Type B pancreatic cell (in vitro differentiated cells): ENCODE measurements at regions not wholly inside any gene's neighbourhood (a gene's known extent, or its start where the extent isn't known, plus 50 kb on each side); places are given as distances from the start of the nearest gene placed in this dataset.

Experiments used
- DNase-seq: peaks from one replicate; pipeline ENCODE4 v3.0.0; 2021; ENCODE audit warnings: mixed read lengths; ENCODE audit not compliant: unreplicated experiment; ENCODE audit errors: extremely low spot score
- H3K27ac Mint-ChIP-seq: 2 replicates; pipeline ENCODE4 v1.8.0; 2021; ENCODE audit warnings: mild to moderate bottlenecking, mixed read lengths
- H3K27me3 Mint-ChIP-seq: 2 replicates; pipeline ENCODE4 v1.8.0; 2021; ENCODE audit warnings: mixed read lengths
- H3K36me3 Mint-ChIP-seq: 2 replicates; pipeline ENCODE4 v1.8.0; 2021; ENCODE audit warnings: mixed read lengths
- H3K4me1 Mint-ChIP-seq: one replicate; pipeline ENCODE4 v1.8.0; 2021; ENCODE audit warnings: mixed read lengths; ENCODE audit not compliant: unreplicated experiment
- H3K4me3 Mint-ChIP-seq: 2 replicates; pipeline ENCODE4 v1.8.0; 2021; ENCODE audit warnings: mild to moderate bottlenecking, mixed read lengths
- H3K9me3 Mint-ChIP-seq: 2 replicates; pipeline ENCODE4 v1.8.0; 2021; ENCODE audit warnings: mixed read lengths
- CTCF ChIP-seq: fragments of 200-600 bp; sonication (generic); conservative IDR thresholded peaks from 2 replicates; pipeline ENCODE4 v1.5.0; 2021; ENCODE audit warnings: antibody characterized with exemption, mild to moderate bottlenecking

GRCh38 chr6:100999034-100999597 lies 118.0 kb upstream of the ASCC3 start:
- Mint-ChIP-seq H3K9me3 (peaks cover 4% of the 10 kb centered on the region), H3K36me3 (no peaks in the 10 kb centered on the region), H3K4me1 (no peaks in the 10 kb centered on the region), H3K4me3 (no peak overlapping the region), H3K27ac (no peak overlapping the region), H3K27me3 (peaks cover 3% of the 10 kb centered on the region)
- no peak for DNase-seq
- TF ChIP-seq CTCF: no peak

- Mint-ChIP-seq H3K4me3 (no peak overlapping the region), H3K27me3 (peaks cover 3% of the 10 kb centered on the region), H3K27ac (no peak overlapping the region), H3K4me1 (no peaks in the 10 kb centered on the region), H3K9me3 (peaks cover 8% of the 10 kb centered on the region), H3K36me3 (no peaks in the 10 kb centered on the region)
- TF ChIP-seq CTCF: no peak
- DNase-seq: no peak
Measured at GRCh38 chr6:101000341-101000740, 119.2 kb upstream of the ASCC3 start.

GRCh38 chr6:101001012-101001411 lies 119.9 kb upstream of the ASCC3 start:
- no peak overlapping the region for H3K27ac Mint-ChIP-seq
- peaks cover 8% of the 10 kb centered on the region for H3K9me3 Mint-ChIP-seq
- no peak overlapping the region for H3K4me3 Mint-ChIP-seq
- no peak for TF ChIP-seq CTCF
- H3K36me3 Mint-ChIP-seq: no peaks in the 10 kb centered on the region
- DNase-seq: no peak
- no peaks in the 10 kb centered on the region for H3K4me1 Mint-ChIP-seq
- H3K27me3 Mint-ChIP-seq: peaks cover 3% of the 10 kb centered on the region

- DNase-seq: no peak
- Mint-ChIP-seq H3K4me3 (no peak overlapping the region), H3K36me3 (no peaks in the 10 kb centered on the region), H3K4me1 (no peaks in the 10 kb centered on the region), H3K9me3 (peaks cover 8% of the 10 kb centered on the region), H3K27me3 (peaks cover 3% of the 10 kb centered on the region), H3K27ac (no peak overlapping the region)
- TF ChIP-seq CTCF: no peak
Measured at GRCh38 chr6:101001607-101002006, 120.5 kb upstream of the ASCC3 start.

- H3K9me3 Mint-ChIP-seq: peaks cover 8% of the 10 kb centered on the region
- H3K4me3 Mint-ChIP-seq: no peak overlapping the region
- H3K36me3 Mint-ChIP-seq: no peaks in the 10 kb centered on the region
- peaks cover 3% of the 10 kb centered on the region for H3K27me3 Mint-ChIP-seq
- H3K27ac Mint-ChIP-seq: no peak overlapping the region
- no peaks in the 10 kb centered on the region for H3K4me1 Mint-ChIP-seq
- DNase-seq: no peak
- no peak for TF ChIP-seq CTCF
Measured at GRCh38 chr6:101003075-101003474, 121.9 kb upstream of the ASCC3 start.

- H3K9me3 Mint-ChIP-seq: no peaks in the 10 kb centered on the region
- H3K4me1 Mint-ChIP-seq: no peaks in the 10 kb centered on the region
- H3K36me3 Mint-ChIP-seq: no peaks in the 10 kb centered on the region
- peaks cover 12% of the 10 kb centered on the region for H3K27me3 Mint-ChIP-seq
- no peak for TF ChIP-seq CTCF
- DNase-seq: no peak
- H3K4me3 Mint-ChIP-seq: no peak overlapping the region
- H3K27ac Mint-ChIP-seq: no peak overlapping the region
Measured at GRCh38 chr6:101011186-101011585, 130.1 kb upstream of the ASCC3 start.
